ENCODE measurements at regions not wholly inside any gene's neighbourhood (a gene's known extent, or its start where the extent isn't known, plus 50 kb on each side); places are given as distances from the start of the nearest gene placed in this dataset.
"Not testable (repeated sequence)": the region's sequence is repeated elsewhere in the genome, so short reads cannot be mapped to it uniquely, and the experiment has no call there.

DNA sequence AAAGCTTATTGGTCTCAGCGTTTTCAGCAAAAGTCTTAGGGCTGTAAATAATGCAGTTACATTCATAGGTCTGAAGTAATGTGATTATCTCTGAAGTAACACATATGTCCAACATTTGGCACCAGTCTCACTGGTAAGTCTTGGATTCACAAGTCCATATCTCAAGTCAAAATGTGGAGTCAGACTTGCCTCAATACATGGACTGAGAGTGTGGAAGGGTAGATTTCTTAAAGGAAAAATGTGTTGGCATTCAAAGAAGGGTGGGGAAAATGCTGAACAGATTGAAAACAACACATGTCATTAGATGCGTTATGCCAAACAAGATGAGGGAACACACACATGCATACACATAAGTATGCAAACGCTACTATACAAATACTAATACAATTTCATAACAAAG, 989.0 kb upstream of the MANEA start:
- H3K36me3 ChIP-seq (ENCODE audit: low read depth, missing control alignments): no peaks in the 10 kb centered on the region
- H3K27me3 ChIP-seq: no peaks in the 10 kb centered on the region
- H3K4me3 ChIP-seq: no peak overlapping the region
- intact Hi-C loops (cut with DNase I; ENCODE audit: low total_unique reads): no loop called here
- no peak overlapping the region for H3K27ac ChIP-seq
- no peak for DNase-seq
- TF ChIP-seq, protein P1, sequence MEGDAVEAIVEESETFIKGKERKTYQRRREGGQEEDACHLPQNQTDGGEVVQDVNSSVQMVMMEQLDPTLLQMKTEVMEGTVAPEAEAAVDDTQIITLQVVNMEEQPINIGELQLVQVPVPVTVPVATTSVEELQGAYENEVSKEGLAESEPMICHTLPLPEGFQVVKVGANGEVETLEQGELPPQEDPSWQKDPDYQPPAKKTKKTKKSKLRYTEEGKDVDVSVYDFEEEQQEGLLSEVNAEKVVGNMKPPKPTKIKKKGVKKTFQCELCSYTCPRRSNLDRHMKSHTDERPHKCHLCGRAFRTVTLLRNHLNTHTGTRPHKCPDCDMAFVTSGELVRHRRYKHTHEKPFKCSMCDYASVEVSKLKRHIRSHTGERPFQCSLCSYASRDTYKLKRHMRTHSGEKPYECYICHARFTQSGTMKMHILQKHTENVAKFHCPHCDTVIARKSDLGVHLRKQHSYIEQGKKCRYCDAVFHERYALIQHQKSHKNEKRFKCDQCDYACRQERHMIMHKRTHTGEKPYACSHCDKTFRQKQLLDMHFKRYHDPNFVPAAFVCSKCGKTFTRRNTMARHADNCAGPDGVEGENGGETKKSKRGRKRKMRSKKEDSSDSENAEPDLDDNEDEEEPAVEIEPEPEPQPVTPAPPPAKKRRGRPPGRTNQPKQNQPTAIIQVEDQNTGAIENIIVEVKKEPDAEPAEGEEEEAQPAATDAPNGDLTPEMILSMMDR (IDR thresholded peaks at IDR 0.05): no peak
- TF ChIP-seq POLR2A (IDR thresholded peaks at IDR 0.05): no peak
- H3K9me3 ChIP-seq: no peaks in the 10 kb centered on the region
- 64 to 81% methylated on average over 3 of the region's 3 CpGs for WGBS, 2 donors
- H3K4me1 ChIP-seq: no peaks in the 10 kb centered on the region

DNA sequence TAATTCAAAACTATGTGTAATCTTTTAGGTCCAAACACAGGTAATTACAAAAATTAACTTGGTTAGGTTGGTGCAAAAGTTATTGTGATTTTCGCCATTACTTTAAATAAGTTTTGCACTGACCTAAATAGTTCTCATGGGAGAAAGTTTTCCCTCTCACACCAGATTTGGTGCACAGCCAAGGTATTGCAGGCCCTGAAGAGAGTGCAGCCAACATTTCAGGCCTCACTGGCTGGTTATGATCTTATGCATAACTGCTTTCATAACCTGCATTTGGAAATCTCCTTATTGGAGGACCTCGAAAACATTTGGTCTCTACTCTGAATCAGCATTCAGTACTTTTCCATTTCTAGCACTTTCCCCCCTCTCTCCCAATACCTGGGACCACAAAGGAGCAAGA, 993.1 kb upstream of the MANEA start:
- 84 to 93% methylated on average over 2 of the region's 2 CpGs for WGBS, 2 donors
- TF ChIP-seq, protein P1 (IDR thresholded peaks at IDR 0.05): no peak
- TF ChIP-seq POLR2A (IDR thresholded peaks at IDR 0.05): no peak

DNA sequence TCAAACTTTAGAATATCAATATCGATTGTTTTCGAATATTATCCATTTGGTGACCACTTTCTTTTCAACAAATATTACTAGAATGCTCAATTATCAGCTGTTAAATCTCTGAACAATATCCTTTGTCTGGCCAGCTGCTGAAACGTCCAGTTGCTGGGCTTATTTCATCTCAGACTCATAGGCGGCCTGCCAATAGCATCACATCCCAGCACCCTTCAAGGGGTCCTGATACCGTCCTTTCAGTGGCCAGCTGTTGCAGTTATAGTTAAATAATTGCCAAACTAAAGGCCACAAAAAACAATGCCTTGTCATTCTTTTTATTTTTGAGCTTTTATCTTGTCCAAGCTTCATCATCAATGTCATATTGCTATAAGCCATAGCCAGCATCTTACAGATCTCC, 1006.8 kb upstream of the MANEA start:
- 78 to 81% methylated on average over 5 of the region's 5 CpGs for WGBS, 2 donors
- intact Hi-C loops (cut with DNase I; ENCODE audit: low total_unique reads): no loop called here
- DNase-seq: no peak
- no peaks in the 10 kb centered on the region for H3K36me3 ChIP-seq (ENCODE audit: low read depth, missing control alignments)
- TF ChIP-seq POLR2A (IDR thresholded peaks at IDR 0.05): no peak
- TF ChIP-seq, protein P1 (IDR thresholded peaks at IDR 0.05): no peak
- no peak overlapping the region for H3K4me3 ChIP-seq
- H3K27me3 ChIP-seq: no peaks in the 10 kb centered on the region
- no peaks in the 10 kb centered on the region for H3K4me1 ChIP-seq
- H3K27ac ChIP-seq: no peak overlapping the region
- H3K9me3 ChIP-seq: no peaks in the 10 kb centered on the region

More for the DNA sequence above, 993.1 kb upstream of the MANEA start:
- intact Hi-C loops (cut with DNase I; ENCODE audit: low total_unique reads): no loop called here
- DNase-seq: no peak
- H3K27ac ChIP-seq: no peak overlapping the region
- no peaks in the 10 kb centered on the region for H3K36me3 ChIP-seq (ENCODE audit: low read depth, missing control alignments)
- no peaks in the 10 kb centered on the region for H3K27me3 ChIP-seq
- H3K4me3 ChIP-seq: no peak overlapping the region
- H3K4me1 ChIP-seq: no peaks in the 10 kb centered on the region
- H3K9me3 ChIP-seq: no peaks in the 10 kb centered on the region

DNA sequence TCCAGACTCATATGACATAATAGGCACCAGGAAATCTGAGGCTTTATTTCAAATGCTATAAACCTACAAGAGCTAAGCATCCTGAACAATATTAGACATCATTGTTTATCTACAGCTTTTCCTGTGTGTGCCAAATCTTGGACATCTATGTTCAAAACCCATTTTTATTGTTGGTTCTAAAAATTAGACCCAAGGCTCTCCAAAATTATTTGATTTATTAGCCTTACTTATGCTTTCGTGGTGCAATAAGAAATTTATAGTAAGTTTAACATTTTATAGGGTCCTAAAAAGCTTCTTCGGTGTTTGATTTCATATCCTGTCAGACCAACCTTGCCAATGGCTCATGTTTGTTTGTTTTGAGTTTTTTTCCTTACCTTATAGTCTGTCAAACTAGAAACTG, 1014.5 kb upstream of the MANEA start:
- Histone ChIP-seq H3K4me1 (no peaks in the 10 kb centered on the region), H3K27me3 (no peaks in the 10 kb centered on the region), H3K27ac (no peak overlapping the region), H3K9me3 (no peaks in the 10 kb centered on the region), H3K36me3 (ENCODE audit: low read depth, missing control alignments) (no peaks in the 10 kb centered on the region), H3K4me3 (no peak overlapping the region)
- intact Hi-C loops (cut with DNase I; ENCODE audit: low total_unique reads): no loop called here
- DNase-seq: no peak
- TF ChIP-seq, protein P1 (IDR thresholded peaks at IDR 0.05): no peak
- TF ChIP-seq POLR2A (IDR thresholded peaks at IDR 0.05): no peak
- WGBS, 2 donors: 76 to 80% methylated on average over 2 of the region's 2 CpGs

DNA sequence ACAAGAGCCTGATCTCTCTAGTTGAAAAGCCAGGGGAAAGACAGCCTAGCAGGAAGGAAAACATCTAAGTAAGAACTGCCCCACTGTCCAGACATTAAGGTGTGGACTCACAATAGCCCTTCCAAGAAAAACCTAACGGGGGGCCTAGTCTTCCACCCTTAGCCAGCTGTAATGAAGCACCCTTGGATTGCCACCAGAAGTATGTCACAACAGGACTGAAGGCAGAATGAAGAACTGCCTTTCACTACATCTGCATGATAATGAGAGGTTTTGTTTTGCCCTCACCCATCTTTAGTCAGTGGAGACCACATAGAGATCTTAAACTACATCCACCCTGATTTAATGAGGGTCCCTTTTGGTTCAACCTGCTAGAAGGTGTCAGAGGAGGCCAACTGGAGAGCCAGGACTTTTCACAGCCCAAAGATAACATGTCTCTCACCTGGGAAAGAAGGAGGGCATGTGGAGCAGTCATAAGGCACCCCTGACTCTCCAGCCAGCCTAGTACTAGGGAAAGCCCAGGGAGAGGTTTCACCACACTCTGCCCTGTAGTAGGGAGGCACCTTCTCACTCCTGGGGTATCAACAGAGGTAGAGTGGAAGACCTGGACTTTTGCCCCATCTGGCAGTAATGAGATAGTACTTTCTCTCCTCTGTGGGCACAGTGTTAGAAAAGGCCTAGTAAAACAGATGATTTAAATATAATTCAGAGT, 1017.4 kb upstream of the MANEA start:
- DNase-seq: no peak
- WGBS, 2 donors: 64 to 95% methylated on average over 1 of the region's 1 CpG
- intact Hi-C loops (cut with DNase I; ENCODE audit: low total_unique reads): no loop called here
- Histone ChIP-seq H3K36me3 (ENCODE audit: low read depth, missing control alignments) (no peaks in the 10 kb centered on the region), H3K9me3 (no peaks in the 10 kb centered on the region), H3K27ac (no peak overlapping the region), H3K4me1 (no peaks in the 10 kb centered on the region), H3K4me3 (no peak overlapping the region), H3K27me3 (no peaks in the 10 kb centered on the region)
- no peak for TF ChIP-seq POLR2A (IDR thresholded peaks at IDR 0.05)
- TF ChIP-seq, protein P1 (IDR thresholded peaks at IDR 0.05): no peak

DNA sequence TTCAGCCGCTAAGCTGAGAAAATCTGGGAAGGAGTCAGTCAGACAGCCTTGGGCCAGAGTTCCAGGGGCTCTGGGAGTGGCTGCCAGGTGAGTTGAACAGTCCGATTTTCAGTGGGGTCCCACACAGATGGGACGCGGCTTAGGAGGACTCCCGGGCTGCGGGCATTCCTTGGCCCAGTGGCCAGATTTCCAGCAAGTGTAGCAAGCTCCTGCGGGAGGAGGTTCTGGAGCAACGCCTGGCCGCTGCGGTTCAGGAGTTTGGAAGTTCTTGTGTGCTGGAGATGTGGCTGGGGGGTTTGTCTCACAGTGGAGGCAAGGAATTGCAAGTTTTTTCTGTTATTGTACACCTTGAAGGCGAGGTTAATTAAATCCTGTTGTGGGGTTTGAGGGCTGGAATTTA, 1020.1 kb upstream of the MANEA start:
- not testable (repeated sequence) for H3K4me1 ChIP-seq
- 93 to 96% methylated on average over 5 to 11 of the region's 11 CpGs for WGBS, 2 donors

More for the DNA sequence above, 1020.1 kb upstream of the MANEA start:
- H3K4me3 ChIP-seq; H3K9me3 ChIP-seq; H3K36me3 ChIP-seq (ENCODE audit: low read depth, missing control alignments); DNase-seq; H3K27ac ChIP-seq; intact Hi-C loops (cut with DNase I; ENCODE audit: low total_unique reads); H3K27me3 ChIP-seq: not testable (repeated sequence)
